GM12891 (cell line): ENCODE measurements at regions not wholly inside any gene's neighbourhood (a gene's known extent, or its start where the extent isn't known, plus 50 kb on each side); places are given as distances from the start of the nearest gene placed in this dataset.

Experiments
- POLR2A ChIP-seq: IDR thresholded peaks from 2 replicates; pipeline ENCODE4 v1.6.1; 2011; ENCODE audit warnings: low read depth, low read length, control low read depth
- POLR2AphosphoS5 ChIP-seq: IDR thresholded peaks from 2 replicates; pipeline ENCODE4 v1.6.1; 2011; ENCODE audit warnings: low read depth, low read length, control low read depth
- SPI1 ChIP-seq: IDR thresholded peaks from 2 replicates; pipeline ENCODE4 v1.6.1; 2011; ENCODE audit warnings: low read depth, low read length, control low read depth
- TAF1 ChIP-seq: IDR thresholded peaks from 2 replicates; pipeline ENCODE4 v1.6.1; 2011; ENCODE audit warnings: low read depth, low read length, control low read depth

GRCh38 chr20:54848984-54849538 lies 373.7 kb downstream of the DOK5 start:
- TF ChIP-seq TAF1 (no peak), POLR2A (no peak), POLR2AphosphoS5 (no peak), SPI1 (no peak)
